GM12875 (cell line): ENCODE measurements at regions not wholly inside any gene's neighbourhood (a gene's known extent, or its start where the extent isn't known, plus 50 kb on each side); places are given as distances from the start of the nearest gene placed in this dataset.

Source experiments
- H3K4me3 ChIP-seq: one replicate; pipeline ENCODE4 v1.5.1; 2011; ENCODE audit warnings: low read depth, low read length, control low read depth
- TF ChIP-seq, protein P1 (sequence below): IDR thresholded peaks from 2 replicates; pipeline ENCODE4 v1.5.1; 2011; ENCODE audit warnings: low read depth, mild to moderate bottlenecking, control low read depth, inconsistent platforms, low read length, moderate library complexity, borderline replicate concordance; ENCODE audit not compliant: insufficient read depth

GRCh38 chr5:90173299-90174030, 236.1 kb downstream of the CETN3 start:
- no peak overlapping the region for H3K4me3 ChIP-seq
- TF ChIP-seq, protein P1, sequence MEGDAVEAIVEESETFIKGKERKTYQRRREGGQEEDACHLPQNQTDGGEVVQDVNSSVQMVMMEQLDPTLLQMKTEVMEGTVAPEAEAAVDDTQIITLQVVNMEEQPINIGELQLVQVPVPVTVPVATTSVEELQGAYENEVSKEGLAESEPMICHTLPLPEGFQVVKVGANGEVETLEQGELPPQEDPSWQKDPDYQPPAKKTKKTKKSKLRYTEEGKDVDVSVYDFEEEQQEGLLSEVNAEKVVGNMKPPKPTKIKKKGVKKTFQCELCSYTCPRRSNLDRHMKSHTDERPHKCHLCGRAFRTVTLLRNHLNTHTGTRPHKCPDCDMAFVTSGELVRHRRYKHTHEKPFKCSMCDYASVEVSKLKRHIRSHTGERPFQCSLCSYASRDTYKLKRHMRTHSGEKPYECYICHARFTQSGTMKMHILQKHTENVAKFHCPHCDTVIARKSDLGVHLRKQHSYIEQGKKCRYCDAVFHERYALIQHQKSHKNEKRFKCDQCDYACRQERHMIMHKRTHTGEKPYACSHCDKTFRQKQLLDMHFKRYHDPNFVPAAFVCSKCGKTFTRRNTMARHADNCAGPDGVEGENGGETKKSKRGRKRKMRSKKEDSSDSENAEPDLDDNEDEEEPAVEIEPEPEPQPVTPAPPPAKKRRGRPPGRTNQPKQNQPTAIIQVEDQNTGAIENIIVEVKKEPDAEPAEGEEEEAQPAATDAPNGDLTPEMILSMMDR = no peak

DNA sequence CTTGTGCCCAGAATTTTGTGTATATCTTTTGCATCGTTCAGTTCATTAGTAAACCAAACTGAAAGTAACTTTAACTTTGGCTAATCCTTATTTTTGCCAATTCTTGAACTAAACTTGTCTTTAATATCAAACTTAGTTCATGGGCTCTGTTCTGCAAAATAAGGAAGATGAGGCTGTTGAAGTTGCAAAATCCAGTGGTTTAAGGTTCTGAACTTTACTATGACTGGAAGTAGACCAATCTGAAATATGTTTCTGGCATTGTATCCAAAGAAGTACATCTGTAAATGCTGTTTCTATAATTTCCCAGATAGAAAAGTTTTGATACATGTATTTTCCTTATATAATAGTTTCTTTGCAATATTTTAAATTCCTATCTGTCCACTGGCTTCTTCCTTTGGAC, 238.1 kb downstream of the CETN3 start:
- TF ChIP-seq, protein P1 = no peak
- H3K4me3 ChIP-seq = no peak overlapping the region

DNA sequence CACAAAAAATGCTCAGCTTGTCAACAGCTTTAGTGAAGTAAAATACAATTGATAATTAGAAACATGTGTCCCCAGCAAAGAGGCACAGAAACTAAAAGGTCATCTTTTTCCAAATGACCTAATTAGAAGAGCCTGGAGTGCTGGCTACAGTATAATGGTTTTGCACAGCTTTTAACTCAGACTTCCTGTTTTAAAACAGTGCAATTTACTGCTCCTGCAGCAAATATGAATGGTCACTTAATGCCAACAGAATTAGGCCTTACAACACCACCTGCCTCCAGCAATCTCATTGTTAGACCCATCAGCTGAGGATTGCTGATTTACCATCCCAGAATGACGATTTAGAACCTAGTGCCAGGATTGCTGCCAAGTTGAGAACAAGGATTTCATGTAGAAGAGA, 239.3 kb downstream of the CETN3 start:
- H3K4me3 ChIP-seq = no peak overlapping the region
- TF ChIP-seq, protein P1 = no peak

GRCh38 chr5:90169078-90169477, 240.5 kb downstream of the CETN3 start:
- no peak overlapping the region for H3K4me3 ChIP-seq
- TF ChIP-seq, protein P1 = no peak

GRCh38 chr5:90168399-90168798, 241.2 kb downstream of the CETN3 start:
- no peak overlapping the region for H3K4me3 ChIP-seq
- TF ChIP-seq, protein P1 = no peak

- TF ChIP-seq, protein P1 = no peak
- H3K4me3 ChIP-seq = no peak overlapping the region
Observed at GRCh38 chr5:90166816-90167215, 242.7 kb downstream of the CETN3 start.

GRCh38 chr5:90162324-90162723, 247.2 kb downstream of the CETN3 start:
- TF ChIP-seq, protein P1 = no peak
- no peak overlapping the region for H3K4me3 ChIP-seq
